HFFc6 (cell line): ENCODE measurements at regions not wholly inside any gene's neighbourhood (a gene's known extent, or its start where the extent isn't known, plus 50 kb on each side); places are given as distances from the start of the nearest gene placed in this dataset.

ENCODE experiments used
- DNase-seq: peaks from one replicate; pipeline ENCODE4 v3.0.0-alpha.2; 2018
- H3K27ac Mint-ChIP-seq: 2 replicates; pipeline ENCODE4 v1.8.0; 2020; ENCODE audit warnings: mild to moderate bottlenecking, mixed read lengths
- H3K27me3 Mint-ChIP-seq: 2 replicates; pipeline ENCODE4 v1.8.0; 2021; ENCODE audit warnings: mild to moderate bottlenecking, moderate library complexity, mixed read lengths; ENCODE audit not compliant: insufficient read depth
- H3K36me3 Mint-ChIP-seq: 2 replicates; pipeline ENCODE4 v1.8.0; 2021; ENCODE audit warnings: low read depth, mixed read lengths
- H3K4me1 Mint-ChIP-seq: 2 replicates; pipeline ENCODE4 v1.8.0; 2020; ENCODE audit warnings: low read depth, mixed read lengths
- H3K4me3 Mint-ChIP-seq: 2 replicates; pipeline ENCODE4 v1.8.0; 2020; ENCODE audit warnings: mild to moderate bottlenecking, moderate library complexity, mixed read lengths
- H3K9me3 Mint-ChIP-seq: 2 replicates; pipeline ENCODE4 v1.8.0; 2020; ENCODE audit warnings: mild to moderate bottlenecking, mixed read lengths
- CTCF ChIP-seq: fragments of 200-600 bp; sonication (generic); IDR thresholded peaks from 2 replicates; pipeline ENCODE4 v1.5.0; 2021; ENCODE audit warnings: antibody characterized with exemption, mild to moderate bottlenecking

GRCh38 chr10:111373696-111374095 lies 296.9 kb downstream of the ADRA2A start:
- Mint-ChIP-seq H3K4me3 (no peak overlapping the region), H3K27ac (no peak overlapping the region), H3K4me1 (no peaks in the 10 kb centered on the region), H3K36me3 (no peaks in the 10 kb centered on the region), H3K9me3 (peaks cover 25% of the 10 kb centered on the region), H3K27me3 (no peaks in the 10 kb centered on the region)
- DNase-seq = no peak
- TF ChIP-seq CTCF = no peak

GRCh38 chr10:111379534-111380187 lies 302.8 kb downstream of the ADRA2A start:
- Mint-ChIP-seq H3K4me3 (no peak overlapping the region), H3K27ac (no peak overlapping the region), H3K36me3 (0 out of 2 replicates have a peak, but pooled peaks cover 4% of the 10 kb centered on the region), H3K9me3 (peaks cover 44% of the 10 kb centered on the region), H3K4me1 (no peaks in the 10 kb centered on the region), H3K27me3 (peaks cover 2% of the 10 kb centered on the region; the same call in 1 of the 2 replicates)
- no peak for TF ChIP-seq CTCF
- no peak for DNase-seq

GRCh38 chr10:111384556-111384955 lies 307.7 kb downstream of the ADRA2A start:
- Mint-ChIP-seq H3K27ac (no peak overlapping the region), H3K36me3 (0 out of 2 replicates have a peak, but pooled peaks cover 4% of the 10 kb centered on the region), H3K4me1 (no peaks in the 10 kb centered on the region), H3K9me3 (peaks cover 41% of the 10 kb centered on the region), H3K4me3 (no peak overlapping the region), H3K27me3 (peaks cover 2% of the 10 kb centered on the region; the same call in 1 of the 2 replicates)
- DNase-seq = no peak
- TF ChIP-seq CTCF = no peak

GRCh38 chr10:111390813-111391563 lies 314.2 kb downstream of the ADRA2A start:
- peaks cover 62% of the 10 kb centered on the region for H3K9me3 Mint-ChIP-seq
- TF ChIP-seq CTCF = no peak
- H3K4me1 Mint-ChIP-seq = no peaks in the 10 kb centered on the region
- H3K27me3 Mint-ChIP-seq = no peaks in the 10 kb centered on the region
- peaks cover 7% of the 10 kb centered on the region; the same call in 1 of the 2 replicates for H3K36me3 Mint-ChIP-seq
- H3K27ac Mint-ChIP-seq = no peak overlapping the region
- no peak for DNase-seq
- no peak overlapping the region for H3K4me3 Mint-ChIP-seq

- Mint-ChIP-seq H3K36me3 (peaks cover 7% of the 10 kb centered on the region; the same call in 1 of the 2 replicates), H3K4me3 (no peak overlapping the region), H3K27ac (no peak overlapping the region), H3K27me3 (no peaks in the 10 kb centered on the region), H3K4me1 (no peaks in the 10 kb centered on the region), H3K9me3 (peaks cover 56% of the 10 kb centered on the region)
- no peak for TF ChIP-seq CTCF
- DNase-seq = no peak
These were observed 315.3 kb downstream of the ADRA2A start for GRCh38 chr10:111392159-111392558.
